Brain microvascular endothelial cell (primary cell): ENCODE measurements at regions not wholly inside any gene's neighbourhood (a gene's known extent, or its start where the extent isn't known, plus 50 kb on each side); places are given as distances from the start of the nearest gene placed in this dataset.

ENCODE experiments used
- DNase-seq: peaks from one replicate; pipeline ENCODE4 v3.0.0-alpha.2; 2020
- H3K27ac ChIP-seq: fragments of 250-450 bp; sonication (Bioruptor Pico); 2 replicates; pipeline ENCODE4 v1.5.1; 2020; ENCODE audit warnings: mild to moderate bottlenecking, moderate library complexity
- H3K27me3 ChIP-seq: fragments of 250-450 bp; sonication (Bioruptor Pico); replicated peaks from 2 replicates; pipeline ENCODE4 v1.5.1; 2020; ENCODE audit warnings: mild to moderate bottlenecking
- H3K36me3 ChIP-seq: fragments of 250-450 bp; sonication (Bioruptor Pico); replicated peaks from 2 replicates; pipeline ENCODE4 v1.5.1; 2020; ENCODE audit warnings: mild to moderate bottlenecking
- H3K4me3 ChIP-seq: 2 replicates; pipeline ENCODE4 v1.5.1; 2011; ENCODE audit warnings: low read depth, mild to moderate bottlenecking, control low read depth, low read length, moderate library complexity
- CTCF ChIP-seq: IDR thresholded peaks from 2 replicates; pipeline ENCODE4 v1.5.1; 2011; ENCODE audit warnings: low read depth, mild to moderate bottlenecking, moderate library complexity, low read length, control low read depth, inconsistent platforms; ENCODE audit errors: missing control alignments
- in situ Hi-C: cut with HindIII; loops from 2 replicates; pipeline ENCODE4 v1.10.0; 2017; ENCODE audit warnings: low sequenced_read_pairs, low pct_ligation_motif_present

- Histone ChIP-seq H3K27me3 (no peaks in the 10 kb centered on the region), H3K4me3 (no peak overlapping the region), H3K27ac (no peak overlapping the region), H3K36me3 (no peaks in the 10 kb centered on the region)
- in situ Hi-C loops: no loop called here
- no peak for DNase-seq
- no peak for TF ChIP-seq CTCF
These were observed 170.4 kb downstream of the PTPRC start for GRCh38 chr1:198809247-198809646.

GRCh38 chr1:198811449-198811848, 172.6 kb downstream of the PTPRC start:
- no peak overlapping the region for H3K4me3 ChIP-seq
- no peak for TF ChIP-seq CTCF
- H3K27me3 ChIP-seq: no peaks in the 10 kb centered on the region
- H3K36me3 ChIP-seq: no peaks in the 10 kb centered on the region
- in situ Hi-C loops: no loop called here
- H3K27ac ChIP-seq: no peak overlapping the region
- no peak for DNase-seq

- no peaks in the 10 kb centered on the region for H3K36me3 ChIP-seq
- TF ChIP-seq CTCF: no peak
- DNase-seq: no peak
- H3K27me3 ChIP-seq: no peaks in the 10 kb centered on the region
- in situ Hi-C loops: no loop called here
- no peak overlapping the region for H3K4me3 ChIP-seq
- no peak overlapping the region for H3K27ac ChIP-seq
These were observed 184.8 kb downstream of the PTPRC start for GRCh38 chr1:198823626-198824025.

GRCh38 chr1:198825254-198825653, 186.4 kb downstream of the PTPRC start:
- in situ Hi-C loops: no loop called here
- Histone ChIP-seq H3K4me3 (no peak overlapping the region), H3K27ac (no peak overlapping the region), H3K36me3 (no peaks in the 10 kb centered on the region), H3K27me3 (no peaks in the 10 kb centered on the region)
- no peak for TF ChIP-seq CTCF
- no peak for DNase-seq

- in situ Hi-C loops: no loop called here
- Histone ChIP-seq H3K4me3 (no peak overlapping the region), H3K27ac (no peak overlapping the region), H3K27me3 (no peaks in the 10 kb centered on the region), H3K36me3 (no peaks in the 10 kb centered on the region)
- DNase-seq: no peak
- no peak for TF ChIP-seq CTCF
These were observed 190.5 kb downstream of the PTPRC start for GRCh38 chr1:198829356-198829755.

- H3K27me3 ChIP-seq: no peaks in the 10 kb centered on the region
- no peak overlapping the region for H3K27ac ChIP-seq
- TF ChIP-seq CTCF: peak; percentile 53
- in situ Hi-C loops: no loop called here
- H3K4me3 ChIP-seq: no peak overlapping the region
- H3K36me3 ChIP-seq: no peaks in the 10 kb centered on the region
- DNase-seq: no peak
These were observed 191.1 kb downstream of the PTPRC start for GRCh38 chr1:198829944-198830343.
